Trophoblast cell (in vitro differentiated cells and primary cell): ENCODE measurements at regions not wholly inside any gene's neighbourhood (a gene's known extent, or its start where the extent isn't known, plus 50 kb on each side); places are given as distances from the start of the nearest gene placed in this dataset.

Experiments used
- DNase-seq, 2 donors: peaks; one replicate each; pipeline ENCODE4 v3.0.0-alpha.2; 2016
- H2AFZ ChIP-seq: 2 replicates; pipeline ENCODE4 v1.6.1; 2013; ENCODE audit warnings: low read length, moderate library complexity, mild to moderate bottlenecking; ENCODE audit not compliant: insufficient read depth, poor library complexity
- H2AK5ac ChIP-seq: 2 replicates; pipeline ENCODE4 v1.6.1; 2013; ENCODE audit warnings: mild to moderate bottlenecking, low read length
- H2BK120ac ChIP-seq: 2 replicates; pipeline ENCODE4 v1.6.1; 2013; ENCODE audit warnings: low read length, mild to moderate bottlenecking, moderate library complexity; ENCODE audit not compliant: insufficient read depth, poor library complexity
- H2BK12ac ChIP-seq: 2 replicates; pipeline ENCODE4 v1.6.1; 2013; ENCODE audit warnings: mild to moderate bottlenecking, low read length, moderate library complexity
- H2BK5ac ChIP-seq: 2 replicates; pipeline ENCODE4 v1.6.1; 2013; ENCODE audit warnings: low read length, low read depth, moderate library complexity, mild to moderate bottlenecking; ENCODE audit not compliant: poor library complexity
- H3K14ac ChIP-seq: 2 replicates; pipeline ENCODE4 v1.6.1; 2013; ENCODE audit warnings: mild to moderate bottlenecking, low read length
- H3K18ac ChIP-seq: 2 replicates; pipeline ENCODE4 v1.6.1; 2013; ENCODE audit warnings: mild to moderate bottlenecking, low read length
- H3K23ac ChIP-seq: 2 replicates; pipeline ENCODE4 v1.6.1; 2013; ENCODE audit warnings: low read length
- H3K27ac ChIP-seq: 2 replicates; pipeline ENCODE4 v1.5.1; 2013; ENCODE audit warnings: low read depth, mild to moderate bottlenecking, inconsistent platforms, low read length, moderate library complexity
- H3K27me3 ChIP-seq: 2 replicates; pipeline ENCODE4 v1.6.1; 2013; ENCODE audit warnings: inconsistent platforms, mild to moderate bottlenecking, low read length, moderate library complexity; ENCODE audit not compliant: insufficient read depth
- H3K36me3 ChIP-seq, 2 experiments: 1 replicate in 1 of 2; 2 replicates in 1 of 2; pipeline ENCODE4 v1.6.1; 2013; ENCODE audit warnings: low read length in 2 of 2, mild to moderate bottlenecking in 2 of 2, moderate library complexity in 1 of 2; ENCODE audit not compliant: insufficient read depth in 2 of 2, control insufficient read depth in 1 of 2
- H3K4ac ChIP-seq: 2 replicates; pipeline ENCODE4 v1.6.1; 2013; ENCODE audit warnings: low read depth, mild to moderate bottlenecking, low read length, moderate library complexity
- H3K4me1 ChIP-seq, 2 experiments: 1 replicate in 1 of 2; 2 replicates in 1 of 2; pipeline ENCODE4 v1.6.1; 2013; ENCODE audit warnings: low read length in 2 of 2, mild to moderate bottlenecking in 2 of 2, moderate library complexity in 1 of 2; ENCODE audit not compliant: insufficient read depth in 2 of 2, control insufficient read depth in 1 of 2
- H3K4me2 ChIP-seq: 2 replicates; pipeline ENCODE4 v1.6.1; 2013; ENCODE audit warnings: inconsistent platforms, mild to moderate bottlenecking, low read length, moderate library complexity
- H3K4me3 ChIP-seq: 2 replicates; pipeline ENCODE4 v1.5.1; 2013; ENCODE audit warnings: mild to moderate bottlenecking, low read depth, low read length, inconsistent platforms
- H3K79me1 ChIP-seq: one replicate; pipeline ENCODE4 v1.6.1; 2013; ENCODE audit warnings: low read length
- H3K79me2 ChIP-seq: 2 replicates; pipeline ENCODE4 v1.6.1; 2013; ENCODE audit warnings: low read length, mild to moderate bottlenecking; ENCODE audit not compliant: control insufficient read depth, insufficient read depth, poor library complexity
- H3K9ac ChIP-seq: 2 replicates; pipeline ENCODE4 v1.6.1; 2013; ENCODE audit warnings: mild to moderate bottlenecking, low read length
- H3K9me3 ChIP-seq: 2 replicates; pipeline ENCODE4 v1.6.1; 2013; ENCODE audit warnings: low read depth, mild to moderate bottlenecking, control low read depth, inconsistent platforms, low read length; ENCODE audit not compliant: insufficient read depth
- H4K12ac ChIP-seq: 2 replicates; pipeline ENCODE4 v1.6.1; 2013; ENCODE audit warnings: low read depth, mild to moderate bottlenecking, low read length, moderate library complexity
- H4K8ac ChIP-seq: 2 replicates; pipeline ENCODE4 v1.6.1; 2013; ENCODE audit warnings: low read depth, mild to moderate bottlenecking, low read length, moderate library complexity
- H4K91ac ChIP-seq: one replicate; pipeline ENCODE4 v1.6.1; 2013; ENCODE audit warnings: low read depth, mild to moderate bottlenecking, low read length, moderate library complexity
- WGBS: extraction: QIAGEN DNeasy Blood & Tissue Kit; methylation state at CpG from one replicate; pipeline ENCODE4 v1.1.7; 2013; ENCODE audit warnings: missing lambda C conversion rate; ENCODE audit not compliant: insufficient read length, insufficient coverage; ENCODE audit errors: extremely low coverage; 5-methylcytosine and 5-hydroxymethylcytosine counted together

- Histone ChIP-seq H3K79me2 (no peaks in the 10 kb centered on the region), H4K8ac (no peak overlapping the region), H3K9me3 (no peaks in the 10 kb centered on the region), H4K91ac (no peak overlapping the region), H3K4me2 (no peak overlapping the region), H3K79me1 (no peaks in the 10 kb centered on the region), H3K14ac (no peak overlapping the region), H3K36me3 (no peaks in the 10 kb centered on the region), H3K4ac (no peak overlapping the region), H4K12ac (no peak overlapping the region), H2BK5ac (no peak overlapping the region), H3K23ac (no peak overlapping the region), H2AFZ (no peak overlapping the region), H3K27ac (no peak overlapping the region), H3K9ac (no peak overlapping the region), H2BK120ac (no peak overlapping the region), H2AK5ac (no peak overlapping the region), H3K18ac (no peak overlapping the region), H3K4me1 (no peaks in the 10 kb centered on the region), H2BK12ac (no peak overlapping the region), H3K27me3 (no peaks in the 10 kb centered on the region), H3K4me3 (no peak overlapping the region)
- WGBS: no CpG with 5 or more reads among the region's 4 CpGs
- no peak for DNase-seq
Observed at GRCh38 chr16:49003992-49004391, 277.6 kb downstream of the CBLN1 start.

DNA sequence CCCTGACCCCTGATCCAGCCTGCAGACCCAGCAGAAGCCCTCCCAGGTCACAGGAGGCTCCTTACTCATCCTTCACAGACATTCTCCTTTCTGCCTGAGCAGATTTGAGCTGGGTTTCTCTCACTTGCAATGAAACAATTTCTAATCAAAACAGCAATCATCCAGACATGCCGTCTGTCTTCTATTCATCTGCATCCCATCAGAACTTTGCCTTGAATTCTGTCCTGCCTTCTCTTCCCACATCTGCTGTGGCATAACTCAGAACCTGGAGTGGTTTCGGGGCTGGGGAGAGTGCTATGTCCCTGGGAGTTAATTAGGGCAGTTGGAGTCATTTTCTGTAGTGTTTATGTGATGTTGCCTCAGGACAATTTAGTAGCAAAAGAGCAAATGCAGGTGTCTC is 278.6 kb downstream of the CBLN1 start:
- no CpG with 5 or more reads among the region's 2 CpGs for WGBS
- Histone ChIP-seq H3K9ac (no peak overlapping the region), H3K9me3 (no peaks in the 10 kb centered on the region), H3K14ac (no peak overlapping the region), H3K4me2 (no peak overlapping the region), H3K36me3 (no peaks in the 10 kb centered on the region), H3K27me3 (no peaks in the 10 kb centered on the region), H3K79me1 (no peaks in the 10 kb centered on the region), H3K23ac (no peak overlapping the region), H3K4ac (no peak overlapping the region), H2BK5ac (no peak overlapping the region), H2AFZ (no peak overlapping the region), H4K8ac (no peak overlapping the region), H3K79me2 (no peaks in the 10 kb centered on the region), H2AK5ac (no peak overlapping the region), H4K12ac (no peak overlapping the region), H3K4me1 (no peaks in the 10 kb centered on the region), H2BK120ac (no peak overlapping the region), H3K18ac (no peak overlapping the region), H3K4me3 (no peak overlapping the region), H3K27ac (no peak overlapping the region), H4K91ac (no peak overlapping the region), H2BK12ac (no peak overlapping the region)
- DNase-seq: no peak

- Histone ChIP-seq H3K36me3 (no peaks in the 10 kb centered on the region), H4K12ac (no peak overlapping the region), H3K9me3 (no peaks in the 10 kb centered on the region), H2AFZ (no peak overlapping the region), H4K91ac (no peak overlapping the region), H3K4ac (no peak overlapping the region), H3K4me2 (no peak overlapping the region), H3K27ac (no peak overlapping the region), H2BK12ac (no peak overlapping the region), H2BK5ac (no peak overlapping the region), H2AK5ac (no peak overlapping the region), H3K27me3 (no peaks in the 10 kb centered on the region), H3K23ac (no peak overlapping the region), H3K4me3 (no peak overlapping the region), H3K79me2 (no peaks in the 10 kb centered on the region), H3K18ac (no peak overlapping the region), H3K9ac (no peak overlapping the region), H2BK120ac (no peak overlapping the region), H4K8ac (no peak overlapping the region), H3K4me1 (no peaks in the 10 kb centered on the region), H3K14ac (no peak overlapping the region), H3K79me1 (no peaks in the 10 kb centered on the region)
- peak in 1 of 2 donors; percentile 23 for DNase-seq
- WGBS: no CpG with 5 or more reads among the region's 10 CpGs
Observed at GRCh38 chr16:49000594-49000993, 281.0 kb downstream of the CBLN1 start.

DNA sequence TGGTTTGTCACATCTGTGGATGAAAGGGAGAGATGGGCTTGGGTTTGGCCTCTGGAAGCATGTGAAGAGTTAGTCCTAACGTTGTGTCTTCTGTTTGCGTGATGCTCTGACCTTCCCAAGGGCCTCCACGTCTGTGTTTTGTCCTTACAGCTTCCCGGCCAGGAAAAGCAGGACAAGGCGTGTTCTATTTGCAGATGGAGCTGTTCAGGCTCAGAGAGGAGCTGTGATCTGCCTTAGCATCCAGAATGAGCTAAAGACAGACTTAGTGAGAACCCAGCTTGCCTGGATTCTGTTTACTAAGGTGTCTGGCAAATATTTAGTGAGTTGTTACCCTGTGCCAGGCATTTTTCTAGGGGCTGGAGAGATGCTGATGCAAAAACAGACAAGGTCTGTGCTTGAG is 282.1 kb downstream of the CBLN1 start:
- no peak overlapping the region for H3K9ac ChIP-seq
- H3K79me1 ChIP-seq: no peaks in the 10 kb centered on the region
- H3K14ac ChIP-seq: no peak overlapping the region
- H4K91ac ChIP-seq: no peak overlapping the region
- H3K27me3 ChIP-seq: no peaks in the 10 kb centered on the region
- no peak overlapping the region for H2AK5ac ChIP-seq
- H2AFZ ChIP-seq: no peak overlapping the region
- no peak overlapping the region for H3K4me2 ChIP-seq
- H2BK12ac ChIP-seq: no peak overlapping the region
- no peak overlapping the region for H3K18ac ChIP-seq
- H3K9me3 ChIP-seq: no peaks in the 10 kb centered on the region
- H4K8ac ChIP-seq: no peak overlapping the region
- WGBS: no CpG with 5 or more reads among the region's 5 CpGs
- no peak overlapping the region for H3K23ac ChIP-seq
- no peaks in the 10 kb centered on the region for H3K36me3 ChIP-seq
- no peak overlapping the region for H4K12ac ChIP-seq
- no peak overlapping the region for H3K4ac ChIP-seq
- H3K79me2 ChIP-seq: no peaks in the 10 kb centered on the region
- no peak for DNase-seq
- no peak overlapping the region for H3K27ac ChIP-seq
- no peaks in the 10 kb centered on the region for H3K4me1 ChIP-seq
- no peak overlapping the region for H2BK5ac ChIP-seq
- no peak overlapping the region for H2BK120ac ChIP-seq
- no peak overlapping the region for H3K4me3 ChIP-seq
